NCI-H146 (cell line): ENCODE measurements at regions not wholly inside any gene's neighbourhood (a gene's known extent, or its start where the extent isn't known, plus 50 kb on each side); places are given as distances from the start of the nearest gene placed in this dataset.
"Not testable (repeated sequence)": the region's sequence is repeated elsewhere in the genome, so short reads cannot be mapped to it uniquely, and the experiment has no call there.

ENCODE experiments used
- DNase-seq: peaks from one replicate; lab custom pipeline; 2025; lab: John Stamatoyannopoulos, UW

DNA sequence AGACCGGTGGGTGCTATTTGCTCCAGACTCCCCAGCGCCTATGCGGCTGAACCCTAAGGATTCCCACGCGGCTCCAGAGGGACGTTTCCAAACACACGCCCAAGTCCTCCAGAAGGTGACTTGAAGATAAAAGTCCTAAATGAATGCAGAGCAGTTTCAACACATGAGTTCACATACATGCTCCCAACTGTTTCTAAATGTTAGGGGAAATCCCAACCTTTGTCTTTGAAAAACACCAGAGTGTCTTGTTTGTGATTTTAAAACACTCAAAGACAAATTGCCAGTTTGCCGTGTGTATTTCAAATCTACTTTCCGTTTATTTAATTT is 252.9 kb upstream of the SFSWAP start:
- no peak for DNase-seq

- DNase-seq = no peak
Observed at GRCh38 chr12:131458931-131459772, 251.7 kb upstream of the SFSWAP start.

- no peak for DNase-seq
Observed at GRCh38 chr12:131459773-131460365, 251.0 kb upstream of the SFSWAP start.

DNA sequence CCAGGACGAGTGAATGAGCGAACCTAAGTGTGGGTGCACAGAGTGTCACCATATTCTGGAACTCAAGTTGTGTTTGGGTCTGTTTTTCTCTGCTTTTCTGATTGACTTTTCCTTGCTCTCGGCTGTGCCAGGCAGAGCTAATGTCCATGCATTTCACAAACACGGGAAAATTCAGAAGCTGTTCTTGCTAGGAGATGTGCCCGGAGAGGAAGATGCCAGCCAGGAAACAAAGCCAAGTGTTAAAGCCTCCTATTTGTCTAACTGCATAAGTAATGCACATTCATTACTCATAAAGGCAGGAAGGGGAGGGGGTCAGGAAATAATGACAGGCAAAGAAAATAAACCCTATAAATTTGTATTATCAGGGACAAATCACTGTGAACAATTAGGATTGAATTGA is 250.4 kb upstream of the SFSWAP start:
- no peak for DNase-seq

DNA sequence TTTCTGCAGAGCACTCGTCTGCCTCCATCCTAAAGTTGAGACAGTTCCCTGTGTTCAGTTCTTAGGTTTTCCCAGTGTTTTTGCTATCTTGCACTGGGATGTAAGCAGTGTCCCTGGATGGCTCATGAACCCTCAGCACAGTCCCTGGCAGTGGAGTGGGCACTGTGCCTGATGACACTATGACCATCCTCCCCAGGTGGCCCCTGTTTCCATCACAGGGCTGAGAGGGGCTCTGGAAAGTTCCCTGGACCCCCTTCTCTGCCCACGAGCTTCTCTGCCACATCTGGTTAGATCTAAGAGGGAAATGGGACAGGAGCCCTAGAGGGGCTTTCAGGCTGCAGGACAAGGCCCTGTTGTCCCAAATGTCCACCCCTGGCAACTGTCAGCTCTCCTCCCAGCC is 249.8 kb upstream of the SFSWAP start:
- DNase-seq = no peak

- DNase-seq = no peak
Observed at GRCh38 chr12:131463174-131463573, 247.7 kb upstream of the SFSWAP start.

DNA sequence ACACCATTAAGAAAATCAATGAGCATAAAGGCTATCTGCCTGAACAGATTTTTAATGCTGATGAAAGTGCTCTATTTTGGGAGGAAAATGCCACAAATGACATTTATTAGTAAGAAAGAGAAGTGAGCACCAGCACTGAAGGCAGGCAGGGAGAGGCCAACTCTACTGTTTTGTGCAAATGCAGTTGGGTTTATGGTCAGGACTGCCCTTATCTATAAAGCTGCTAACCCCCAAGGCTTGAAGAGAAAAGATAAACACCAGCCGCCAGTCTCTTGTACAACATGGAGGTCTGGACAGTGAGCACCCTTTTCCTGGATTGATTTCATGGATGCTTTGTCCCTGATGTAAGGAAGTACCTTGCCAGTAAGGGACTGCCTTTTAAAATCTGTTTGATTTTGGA is 246.8 kb upstream of the SFSWAP start:
- DNase-seq = no peak

DNA sequence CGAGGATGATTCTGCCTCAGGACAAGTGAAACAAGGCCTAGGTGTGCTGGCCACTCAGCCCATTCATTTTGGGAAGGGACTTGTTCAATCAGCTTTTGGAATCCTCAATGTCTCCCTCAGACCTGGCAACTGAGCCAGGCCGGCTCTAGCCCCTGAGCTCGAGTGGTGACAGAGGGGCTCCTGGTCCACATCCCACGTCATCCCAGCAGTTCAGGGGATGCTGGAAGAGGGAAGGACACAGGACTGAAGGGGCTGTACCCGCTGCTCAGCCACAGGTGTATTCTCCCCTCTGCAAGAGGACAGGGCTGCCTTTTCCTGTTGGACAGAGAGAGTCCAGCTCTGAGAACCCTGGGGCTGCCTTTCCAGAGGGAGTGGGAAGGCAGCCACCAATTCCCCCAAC is 244.6 kb upstream of the SFSWAP start:
- DNase-seq = no peak

GRCh38 chr12:131466932-131467331 is 244.0 kb upstream of the SFSWAP start:
- no peak for DNase-seq

DNA sequence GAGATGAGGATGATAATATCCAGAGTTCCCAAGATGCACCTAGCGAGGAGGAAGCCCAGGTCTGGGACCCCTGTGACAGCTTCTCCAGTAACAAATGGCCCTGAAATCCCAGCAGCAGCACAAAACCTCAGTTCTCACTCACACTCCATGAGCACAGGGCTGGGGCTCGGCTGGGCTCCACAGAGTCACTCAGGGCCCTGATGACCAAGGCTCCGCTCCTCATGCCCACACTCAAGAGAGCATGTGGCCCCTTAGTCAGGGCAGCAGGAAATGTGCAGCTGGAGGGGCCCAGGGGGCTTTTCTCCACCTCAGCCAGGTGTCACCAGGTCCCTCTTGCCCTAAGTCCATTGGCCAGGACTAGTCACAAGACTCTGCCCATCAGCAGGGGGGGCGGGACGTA is 242.7 kb upstream of the SFSWAP start:
- DNase-seq = no peak

DNA sequence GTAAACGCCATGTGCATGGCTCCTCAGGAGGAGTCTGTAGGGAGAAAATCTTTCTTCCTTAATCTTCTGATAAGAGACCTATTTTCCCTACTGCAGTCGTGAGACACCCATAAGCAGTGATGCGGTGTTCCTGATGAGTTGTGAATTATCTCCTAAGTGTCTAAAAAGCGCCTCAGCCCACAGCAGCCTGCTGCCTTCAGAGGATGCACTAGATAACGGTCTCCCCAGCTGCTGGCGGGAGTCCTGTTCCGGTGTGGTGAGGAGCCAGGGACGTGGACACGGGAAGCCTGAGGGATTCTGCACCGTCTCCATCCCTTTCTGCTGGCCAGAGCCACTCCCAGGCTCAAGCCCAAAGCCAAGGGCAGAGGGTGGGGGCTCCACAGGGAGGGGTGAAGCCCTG is 240.9 kb upstream of the SFSWAP start:
- not testable (repeated sequence) for DNase-seq

GRCh38 chr12:131471271-131471905 is 239.5 kb upstream of the SFSWAP start:
- DNase-seq = no peak

- DNase-seq = no peak
Observed at GRCh38 chr12:131471946-131472732, 238.8 kb upstream of the SFSWAP start.

DNA sequence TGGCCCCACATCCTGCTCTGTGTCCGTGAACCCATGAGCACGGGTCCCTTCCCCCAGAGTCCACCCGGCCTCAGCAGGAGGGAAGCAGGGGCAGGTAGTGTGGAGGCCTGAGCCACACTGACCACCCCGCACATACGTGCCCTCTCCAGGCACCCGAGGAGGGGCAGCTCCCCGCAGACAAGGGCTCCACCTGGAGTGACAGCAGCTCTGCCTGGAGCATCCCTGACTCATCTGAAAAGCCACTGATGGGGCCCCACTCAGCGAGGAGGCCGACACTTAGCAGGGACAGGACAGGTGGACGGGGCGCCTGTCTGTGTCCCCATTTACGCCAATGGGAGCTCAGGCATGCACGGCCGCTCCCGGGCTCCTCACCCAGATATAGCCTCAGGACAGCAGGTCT is 237.6 kb upstream of the SFSWAP start:
- no peak for DNase-seq

GRCh38 chr12:131473741-131474709 is 236.9 kb upstream of the SFSWAP start:
- no peak for DNase-seq

GRCh38 chr12:131475012-131475411 is 235.9 kb upstream of the SFSWAP start:
- not testable (repeated sequence) for DNase-seq

DNA sequence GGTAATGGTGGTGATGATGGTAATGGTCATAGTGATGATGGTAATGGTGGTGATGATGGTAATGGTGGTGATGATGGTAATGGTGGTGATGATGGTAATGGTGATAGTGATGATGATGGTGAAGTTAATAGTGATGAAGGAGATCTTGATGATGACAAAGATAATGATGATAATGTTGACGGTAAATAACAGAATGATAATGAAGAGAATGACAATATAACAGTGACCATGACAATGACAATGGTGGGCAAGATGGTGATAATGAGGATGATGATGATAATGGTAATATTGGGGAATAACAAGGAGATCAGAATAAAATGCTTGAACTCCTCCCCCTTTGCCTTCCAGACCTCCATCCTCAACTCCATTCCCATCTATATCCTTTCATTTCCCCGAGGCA is 233.3 kb upstream of the SFSWAP start:
- DNase-seq = no peak

- DNase-seq = no peak
Observed at GRCh38 chr12:131478468-131478867, 232.4 kb upstream of the SFSWAP start.

DNA sequence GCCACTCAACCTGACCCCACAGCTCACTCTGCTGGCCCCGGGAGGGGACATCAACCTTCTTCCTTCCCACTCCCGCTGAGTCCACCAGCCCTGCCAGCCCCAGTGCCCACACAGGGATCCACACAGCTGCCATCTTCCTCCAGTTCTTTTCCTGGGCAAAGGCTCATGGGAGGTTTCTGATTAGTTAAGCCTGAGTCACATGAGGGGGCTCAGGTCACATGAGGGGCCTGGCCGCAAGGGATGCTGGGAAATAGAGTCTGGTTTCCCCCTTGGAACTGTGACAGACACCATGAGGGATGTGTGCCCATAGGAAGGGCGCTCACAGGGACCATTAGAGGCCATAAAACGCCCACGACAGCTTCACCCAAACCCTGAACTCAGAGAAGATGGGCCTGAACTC is 228.7 kb upstream of the SFSWAP start:
- DNase-seq = no peak

DNA sequence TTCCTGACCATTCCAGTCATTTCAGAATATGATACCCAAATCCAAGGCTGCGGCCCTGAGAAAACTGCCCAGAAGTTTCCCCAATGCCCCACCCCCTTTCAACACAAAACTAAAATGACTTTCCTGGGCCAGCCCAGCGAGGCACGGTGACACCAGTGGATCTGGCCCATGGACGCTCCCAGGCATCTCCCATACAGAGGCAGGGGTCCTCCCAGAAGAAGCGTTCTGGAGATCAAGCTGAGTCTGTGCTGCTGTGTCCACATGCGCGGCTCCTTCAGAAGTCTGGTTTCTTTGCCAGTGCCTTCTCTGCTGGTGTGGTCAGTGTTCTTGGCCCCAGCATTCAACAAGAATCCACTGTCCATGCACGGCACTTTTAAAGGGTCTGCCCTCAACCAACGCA is 228.2 kb upstream of the SFSWAP start:
- no peak for DNase-seq

GRCh38 chr12:131486451-131487230 is 224.2 kb upstream of the SFSWAP start:
- DNase-seq = no peak
